GM21528 (cell line): ENCODE measurements at regions not wholly inside any gene's neighbourhood (a gene's known extent, or its start where the extent isn't known, plus 50 kb on each side); places are given as distances from the start of the nearest gene placed in this dataset.

ENCODE experiments used
- ATAC-seq: cut with Tn5 transposase; IDR thresholded peaks from one replicate; pipeline ENCODE4 v1.9.1; 2021; ENCODE audit warnings: mild to moderate bottlenecking, moderate library complexity; ENCODE audit not compliant: unreplicated experiment, low FRiP score

- no peak for ATAC-seq
Measured at GRCh38 chr14:71636820-71637471, 295.3 kb upstream of the RGS6 start.

GRCh38 chr14:71638523-71639196, 293.6 kb upstream of the RGS6 start:
- no peak for ATAC-seq

GRCh38 chr14:71642715-71643114, 289.5 kb upstream of the RGS6 start:
- ATAC-seq: no peak

DNA sequence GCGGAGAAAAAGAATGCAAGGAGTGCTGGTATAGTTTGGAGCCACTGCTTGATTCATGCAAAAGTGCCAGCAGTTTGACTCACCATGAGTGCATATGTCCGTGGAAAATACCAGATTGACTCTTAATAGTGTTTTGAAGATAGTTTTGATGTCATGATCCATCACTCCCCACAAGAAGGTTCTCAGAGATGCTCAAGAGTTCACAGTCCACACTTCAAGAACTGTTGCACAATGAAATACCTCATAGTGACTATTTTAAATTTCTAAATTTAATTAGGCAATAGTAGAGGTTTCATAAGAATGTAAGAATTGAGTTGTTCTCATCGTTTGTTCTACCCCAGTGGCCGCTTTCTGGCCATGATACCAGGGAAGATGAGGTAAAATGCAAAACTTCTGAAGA, 286.6 kb upstream of the RGS6 start:
- ATAC-seq: no peak

DNA sequence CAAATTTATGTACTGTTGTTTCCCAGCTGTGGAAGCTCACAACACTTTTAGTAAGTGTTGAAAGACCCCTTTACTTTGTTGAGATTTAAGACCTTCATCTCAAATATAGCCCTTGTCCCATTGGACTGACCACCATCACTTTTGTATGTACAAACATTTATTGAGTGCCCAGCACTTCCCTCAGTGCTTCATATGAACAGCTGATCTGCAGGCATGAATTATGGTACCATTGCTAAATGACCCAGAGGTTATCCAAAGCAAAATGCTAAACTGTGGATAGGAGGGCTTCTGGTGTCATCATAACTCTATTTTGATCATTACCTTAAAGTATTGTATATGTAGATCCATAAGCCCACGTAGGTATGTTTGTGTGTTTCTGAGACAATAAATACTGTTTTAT, 285.7 kb upstream of the RGS6 start:
- ATAC-seq: no peak

DNA sequence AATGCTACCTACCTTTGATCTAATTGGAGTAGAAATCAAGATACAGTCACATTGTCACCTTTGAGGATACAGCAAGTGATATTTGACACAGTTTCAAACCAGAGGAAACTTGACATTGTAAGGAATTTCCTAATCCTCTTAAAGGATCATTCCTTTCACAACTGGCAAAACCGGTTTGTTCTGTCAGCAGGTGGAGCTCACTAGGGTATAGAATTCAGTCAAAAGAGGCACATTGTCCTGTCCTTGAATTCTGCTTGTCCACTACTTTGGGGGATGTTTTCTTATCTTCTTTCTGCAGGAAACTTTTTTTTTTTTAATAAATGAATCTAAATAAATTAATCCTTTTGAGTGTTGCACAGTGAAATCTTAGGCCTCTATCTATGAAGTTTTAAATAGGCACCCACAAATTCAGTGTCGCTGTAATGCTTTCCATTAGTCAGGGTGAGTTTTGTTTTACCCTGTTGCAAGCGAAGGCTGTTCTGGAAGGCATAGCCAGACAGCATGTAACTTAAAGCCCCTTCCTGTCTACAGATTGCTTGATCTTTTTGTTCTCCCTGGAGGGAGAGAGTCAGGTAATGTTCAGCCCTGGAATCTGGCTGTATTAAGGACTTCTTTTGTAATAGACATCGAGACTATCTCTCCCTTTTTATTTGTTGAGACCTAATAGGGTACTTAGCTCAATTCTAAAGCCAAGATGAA, 285.0 kb upstream of the RGS6 start:
- ATAC-seq: no peak

- no peak for ATAC-seq
Measured at GRCh38 chr14:71648725-71649124, 283.5 kb upstream of the RGS6 start.

GRCh38 chr14:71650187-71650755, 282.0 kb upstream of the RGS6 start:
- no peak for ATAC-seq

DNA sequence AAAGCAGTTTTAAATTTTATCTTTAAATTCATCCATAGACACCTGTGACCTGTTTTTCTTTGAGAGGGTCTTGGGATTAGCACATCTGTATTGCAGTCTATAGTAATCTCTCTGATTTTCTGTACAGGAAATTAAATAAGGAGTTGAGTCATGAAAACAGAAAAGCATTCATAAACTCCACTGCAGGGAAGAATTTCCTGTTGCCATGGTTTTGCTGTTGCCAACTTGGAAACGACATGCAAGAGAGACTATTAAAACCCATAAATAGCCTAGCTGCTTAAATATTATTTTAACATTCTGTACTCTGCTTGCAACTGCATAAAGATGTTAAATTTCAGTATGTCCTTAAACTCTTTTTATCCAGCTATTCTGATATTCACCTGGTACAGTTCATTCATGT, 281.0 kb upstream of the RGS6 start:
- no peak for ATAC-seq

GRCh38 chr14:71652368-71652767, 279.9 kb upstream of the RGS6 start:
- no peak for ATAC-seq

DNA sequence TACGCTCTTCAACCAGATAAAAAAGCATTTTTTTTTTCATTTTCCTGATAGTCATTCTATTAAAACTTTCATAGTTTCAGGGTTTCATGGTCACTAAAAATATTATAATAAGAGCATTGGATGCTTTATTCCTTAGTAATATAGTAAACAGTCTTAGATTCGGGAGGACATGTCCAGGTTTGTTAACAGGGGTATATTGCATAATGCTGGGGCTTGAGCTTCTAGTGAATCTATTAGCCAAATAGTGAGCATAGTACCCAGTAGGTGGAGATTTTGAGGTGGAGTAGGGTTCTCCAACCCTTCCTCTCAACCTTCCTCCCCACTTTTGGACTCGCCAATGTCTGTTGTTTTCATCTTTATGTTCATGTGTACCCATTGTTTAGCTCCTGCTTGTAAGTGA, 277.4 kb upstream of the RGS6 start:
- no peak for ATAC-seq

DNA sequence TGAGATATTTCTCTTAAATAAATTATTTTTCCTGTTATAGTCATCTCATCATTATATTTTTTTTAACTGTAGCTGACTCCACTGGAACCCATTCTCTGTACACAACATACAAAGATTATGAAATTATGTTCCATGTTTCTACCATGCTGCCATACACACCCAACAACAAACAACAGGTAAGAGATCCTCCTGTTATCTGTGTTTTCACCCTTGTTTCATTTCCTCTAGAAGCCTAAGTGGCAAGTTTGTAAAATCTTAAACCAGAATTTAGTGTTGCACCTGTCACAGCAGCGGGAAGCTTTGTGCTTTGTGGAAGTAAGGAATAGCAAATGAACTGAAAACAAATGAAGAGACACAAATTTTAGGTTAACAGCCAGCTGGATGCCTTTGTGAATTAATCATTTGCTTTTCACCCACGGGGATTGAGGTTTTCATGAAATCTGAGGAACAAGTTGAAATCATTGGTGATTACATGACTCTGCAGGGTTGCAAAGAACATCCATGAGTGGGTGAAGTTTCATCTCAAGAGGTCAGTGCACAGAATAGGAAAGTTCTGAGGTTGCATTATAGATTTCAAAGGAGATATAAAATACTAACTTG, 273.9 kb upstream of the RGS6 start:
- no peak for ATAC-seq

GRCh38 chr14:71659159-71659558, 273.1 kb upstream of the RGS6 start:
- ATAC-seq: no peak

GRCh38 chr14:71661441-71661840, 270.8 kb upstream of the RGS6 start:
- ATAC-seq: no peak

GRCh38 chr14:71662291-71662790, 269.9 kb upstream of the RGS6 start:
- no peak for ATAC-seq

- no peak for ATAC-seq
Measured at GRCh38 chr14:71665157-71665556, 267.1 kb upstream of the RGS6 start.

DNA sequence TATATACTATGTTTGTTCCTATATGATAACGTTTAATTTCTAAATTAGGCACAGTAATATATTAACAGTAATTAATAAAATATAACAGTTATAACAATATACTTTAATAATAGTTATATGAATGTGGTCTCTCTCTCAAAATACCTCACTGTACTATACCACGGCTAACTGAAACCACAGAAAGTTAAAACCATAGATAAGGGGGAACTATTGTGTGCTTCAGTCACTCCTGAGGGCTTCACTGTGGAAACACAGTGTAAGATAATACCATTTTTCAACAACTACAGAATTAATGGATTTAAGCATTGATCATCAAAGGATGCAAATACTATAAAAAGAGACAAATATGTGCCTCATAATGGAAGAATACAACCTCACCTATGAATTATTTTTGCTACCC, 266.4 kb upstream of the RGS6 start:
- no peak for ATAC-seq

GRCh38 chr14:71666571-71667145, 265.6 kb upstream of the RGS6 start:
- ATAC-seq: no peak

- no peak for ATAC-seq
Measured at GRCh38 chr14:71668186-71668912, 263.9 kb upstream of the RGS6 start.

DNA sequence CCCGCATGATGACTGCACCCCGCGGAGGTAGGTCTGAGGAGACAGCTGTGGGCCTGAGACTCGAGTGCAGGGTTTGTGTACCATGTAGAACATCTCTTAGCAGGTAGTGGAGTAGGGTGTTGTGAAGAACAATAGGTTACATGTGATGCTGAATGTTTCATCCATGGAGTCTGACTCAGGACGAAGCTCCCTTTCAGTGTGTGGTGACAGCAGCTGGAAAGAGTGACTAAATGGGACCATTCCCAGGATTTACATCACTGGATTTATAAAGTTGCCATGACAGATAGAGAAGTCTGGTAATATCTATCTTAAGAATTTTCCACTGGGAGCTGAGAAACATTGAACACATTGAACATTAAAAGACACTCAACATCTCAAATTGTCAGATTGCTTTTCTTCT, 259.6 kb upstream of the RGS6 start:
- ATAC-seq: no peak
